NT2/D1 (cell line): ENCODE measurements at regions not wholly inside any gene's neighbourhood (a gene's known extent, or its start where the extent isn't known, plus 50 kb on each side); places are given as distances from the start of the nearest gene placed in this dataset.

Experiments
- SUZ12 ChIP-seq: IDR thresholded peaks from 2 replicates; pipeline ENCODE4 v1.6.1; 2011; ENCODE audit not compliant: insufficient read length, insufficient read depth; ENCODE audit errors: extremely low read depth
- YY1 ChIP-seq: IDR thresholded peaks from 2 replicates; pipeline ENCODE4 v1.6.1; 2011; ENCODE audit not compliant: insufficient read length, insufficient read depth

GRCh38 chrX:115491766-115492165 lies 69.2 kb upstream of the PLS3 start:
- no peak for TF ChIP-seq SUZ12
- TF ChIP-seq YY1, result no peak
